ENCODE measurements at regions not wholly inside any gene's neighbourhood (a gene's known extent, or its start where the extent isn't known, plus 50 kb on each side); places are given as distances from the start of the nearest gene placed in this dataset.
"Not testable (repeated sequence)": the region's sequence is repeated elsewhere in the genome, so short reads cannot be mapped to it uniquely, and the experiment has no call there.

- not testable (repeated sequence) for TF ChIP-seq CTCF (conservative IDR thresholded peaks at IDR 0.05); ZFX (IDR thresholded peaks at IDR 0.05)
Observed at GRCh38 chr16:33773966-33774365, 314.6 kb downstream of the TP53TG3F start.

Data from C4-2B (cell line).